PC-9 (cell line): ENCODE measurements at regions not wholly inside any gene's neighbourhood (a gene's known extent, or its start where the extent isn't known, plus 50 kb on each side); places are given as distances from the start of the nearest gene placed in this dataset.

Experiments
- CTCF ChIP-seq: fragments of 200-600 bp; sonication (generic); conservative IDR thresholded peaks from 2 replicates; pipeline ENCODE4 v1.6.1; 2017; ENCODE audit warnings: mixed run types, antibody characterized with exemption, mild to moderate bottlenecking, moderate library complexity
- EZH2 ChIP-seq: fragments of 200-600 bp; sonication (generic); IDR thresholded peaks from 2 replicates; pipeline ENCODE4 v1.8.0; 2017; ENCODE audit warnings: antibody characterized with exemption, low read depth

- no peak for TF ChIP-seq CTCF
- no peak for TF ChIP-seq EZH2
These were observed 497.4 kb upstream of the FAM47C start for GRCh38 chrX:36510736-36511135.
